GM12878 (cell line): ENCODE measurements at regions not wholly inside any gene's neighbourhood (a gene's known extent, or its start where the extent isn't known, plus 50 kb on each side); places are given as distances from the start of the nearest gene placed in this dataset.

ENCODE experiments used
- ATAC-seq: fragments of 200-7000 bp; cut with Tn5 transposase; 3 replicates; pipeline ENCODE4 v1.9.1; 2020; ENCODE audit warnings: mild to moderate bottlenecking, moderate library complexity
- BruUV-seq: library from RNA; stranded (reverse); fragments of 400-500 nt; replicated peaks from 2 replicates; lab custom pipeline; 2021; lab: Mats Ljungman, UMichigan
- CTCF ChIA-PET: fragments of 300-600 bp; sonication (Branson Sonifier 250); formaldehyde crosslinking; extraction: SDS; loops from one replicate; lab custom pipeline; 2021; ENCODE audit warnings: inconsistent platforms; lab: Yijun Ruan, JAX
- POLR2A ChIA-PET: fragments of 350-600 bp; formaldehyde crosslinking; extraction: SDS; loops from one replicate; lab custom pipeline; 2021; ENCODE audit warnings: inconsistent platforms; lab: Charles Lee
- RAD21 ChIA-PET: fragments of 300-600 bp; sonication (Branson Sonifier 250); formaldehyde crosslinking; loops from one replicate; lab custom pipeline; 2023; ENCODE audit warnings: antibody characterized with exemption; ENCODE audit not compliant: unreplicated experiment; lab: Charles Lee
- SMC1A ChIA-PET: fragments of 300-600 bp; sonication (Branson Sonifier 250); formaldehyde crosslinking; loops from one replicate; lab custom pipeline; 2023; ENCODE audit not compliant: unreplicated experiment, uncharacterized antibody; lab: Charles Lee
- DNase-seq: peaks from one replicate; pipeline ENCODE4 v3.0.0-alpha.2; 2011; ENCODE audit warnings: low read depth, low spot score
- FAIRE-seq: peaks from 3 replicates; lab custom pipeline; 2011; peaks lifted over from hg19 to GRCh38; lab: Jason Lieb, UNC
- H2AFZ ChIP-seq: 2 replicates; pipeline ENCODE4 v1.6.0; 2011; ENCODE audit warnings: low read depth, low read length, control low read depth; ENCODE audit not compliant: control insufficient read depth
- H3K27ac ChIP-seq: 2 replicates; pipeline ENCODE4 v1.5.1; 2011; ENCODE audit warnings: control low read depth; ENCODE audit not compliant: control insufficient read depth, insufficient read depth
- H3K27me3 ChIP-seq, 2 experiments: replicated peaks in 1 of 2; 2 replicates each; pipeline versions ENCODE4 v1.6.0 to v1.6.1; 2011; ENCODE audit warnings: low read length in 1 of 2; ENCODE audit not compliant: control insufficient read depth in 2 of 2, insufficient read depth in 2 of 2
- H3K36me3 ChIP-seq, 2 experiments: 2 replicates each; pipeline ENCODE4 v1.5.1; 2011; ENCODE audit warnings: low read length in 1 of 2; ENCODE audit not compliant: control insufficient read depth in 2 of 2, insufficient read depth in 2 of 2
- H3K4me1 ChIP-seq: 2 replicates; pipeline ENCODE4 v1.6.1; 2011; ENCODE audit warnings: mild to moderate bottlenecking, low read length, moderate library complexity, mixed read lengths; ENCODE audit not compliant: control insufficient read depth, insufficient read depth
- H3K4me2 ChIP-seq: 2 replicates; pipeline ENCODE4 v1.6.0; 2011; ENCODE audit warnings: control low read depth; ENCODE audit not compliant: control insufficient read depth, insufficient read depth
- H3K4me3 ChIP-seq: fragments of 200-600 bp; sonication (generic); 2 replicates; pipeline ENCODE4 v1.5.1; 2016
- H3K79me2 ChIP-seq: 2 replicates; pipeline ENCODE4 v1.6.0; 2011; ENCODE audit warnings: low read length; ENCODE audit not compliant: control insufficient read depth, insufficient read depth
- H3K9ac ChIP-seq: 2 replicates; pipeline ENCODE4 v1.8.0; 2011; ENCODE audit warnings: low read length, control low read depth, mixed read lengths; ENCODE audit not compliant: control insufficient read depth, insufficient read depth
- H3K9me3 ChIP-seq: replicated peaks from 3 replicates; pipeline ENCODE4 v1.5.1; 2011; ENCODE audit warnings: mild to moderate bottlenecking, low read length; ENCODE audit not compliant: control insufficient read depth, insufficient read depth
- H4K20me1 ChIP-seq: 2 replicates; pipeline ENCODE4 v1.6.0; 2011; ENCODE audit not compliant: control insufficient read depth, insufficient read depth
- BACH1 ChIP-seq: fragments of 450-650 bp; IDR thresholded peaks from 2 replicates; pipeline ENCODE4 v1.6.1; 2017; ENCODE audit warnings: mild to moderate bottlenecking, borderline replicate concordance
- CBX5 ChIP-seq: sonication (generic); IDR thresholded peaks from 2 replicates; pipeline ENCODE4 v1.6.1; 2016; ENCODE audit warnings: low read depth, moderate library complexity, mild to moderate bottlenecking, inconsistent platforms
- DPF2 ChIP-seq: fragments of 450-650 bp; IDR thresholded peaks from 2 replicates; pipeline ENCODE4 v1.6.1; 2017; ENCODE audit warnings: mild to moderate bottlenecking
- ETV6 ChIP-seq, 2 experiments: fragments of 450-650 bp in 1 of 2; IDR thresholded peaks in 1 of 2; conservative IDR thresholded peaks in 1 of 2; 2 replicates each; pipeline ENCODE4 v1.6.1; 2014; ENCODE audit warnings: antibody characterized with exemption in 1 of 2, borderline replicate concordance in 1 of 2, low read depth in 1 of 2, mild to moderate bottlenecking in 1 of 2, moderate library complexity in 1 of 2
- MTA3 ChIP-seq: IDR thresholded peaks from 2 replicates; pipeline ENCODE4 v1.6.1; 2012; ENCODE audit warnings: low read length, inconsistent platforms, borderline replicate concordance
- RAD21 ChIP-seq: IDR thresholded peaks from 2 replicates; pipeline ENCODE4 v1.6.1; 2011; ENCODE audit warnings: mild to moderate bottlenecking, low read depth, low read length, moderate library complexity; ENCODE audit not compliant: insufficient read depth
- YBX1 ChIP-seq: fragments of 450-650 bp; IDR thresholded peaks from 2 replicates; pipeline ENCODE4 v1.6.1; 2016; ENCODE audit warnings: antibody characterized with exemption
- ZNF622 ChIP-seq: fragments of 450-650 bp; IDR thresholded peaks from 2 replicates; pipeline ENCODE4 v1.6.1; 2017; ENCODE audit warnings: mild to moderate bottlenecking, inconsistent platforms
- ZSCAN29 ChIP-seq: fragments of 450-650 bp; IDR thresholded peaks from 2 replicates; pipeline ENCODE4 v1.6.1; 2017; ENCODE audit warnings: mild to moderate bottlenecking, moderate library complexity
- WGBS: methylation state at CpG from one replicate; pipeline ENCODE4 v1.1.6; 2016; ENCODE audit warnings: low lambda C conversion rate; ENCODE audit not compliant: insufficient replicate concordance, insufficient coverage; ENCODE audit errors: missing lambda C conversion rate; 5-methylcytosine and 5-hydroxymethylcytosine counted together
- in situ Hi-C: fragments of 300-500 bp; cut with MboI; formaldehyde crosslinking; loops from 9 replicates; pipeline ENCODE4 v1.14.3; 2018; ENCODE audit warnings: mixed read lengths
- intact Hi-C: fragments of 100-400 bp; cut with micrococcal nuclease; formaldehyde crosslinking; loops from one replicate; pipeline ENCODE4 v1.14.2; 2022; ENCODE audit not compliant: unreplicated experiment
- TF ChIP-seq, protein P1 (sequence below): IDR thresholded peaks from 2 replicates; pipeline ENCODE4 v1.6.1; 2012; ENCODE audit warnings: improper control_type of control experiment, low read depth, low read length; ENCODE audit not compliant: insufficient replicate concordance
- TF ChIP-seq, protein P2 (sequence below): IDR thresholded peaks from 2 replicates; pipeline ENCODE4 v1.6.1; 2011; ENCODE audit warnings: borderline replicate concordance, low read depth, mild to moderate bottlenecking, moderate library complexity, mixed read lengths, low read length; ENCODE audit not compliant: insufficient read depth; ENCODE audit errors: extremely low read length
- TF ChIP-seq, protein P3 (sequence below): IDR thresholded peaks from 2 replicates; pipeline ENCODE4 v1.6.1; 2011; ENCODE audit warnings: low read depth, low read length, improper control_type of control experiment, borderline replicate concordance
- TF ChIP-seq, protein P4 (sequence below): fragments of 450-650 bp; IDR thresholded peaks from 2 replicates; pipeline ENCODE4 v1.6.1; 2017; ENCODE audit warnings: antibody characterized with exemption, mild to moderate bottlenecking, moderate library complexity

GRCh38 chr20:61135266-61135665, 116.8 kb upstream of the CDH4 start:
- intact Hi-C loops (no loop called here), in situ Hi-C loops (no loop called here)
- Histone ChIP-seq H3K9ac (no peak overlapping the region), H3K79me2 (no peaks in the 10 kb centered on the region), H3K27me3 (no peaks in the 10 kb centered on the region), H4K20me1 (no peaks in the 10 kb centered on the region), H3K36me3 (no peaks in the 10 kb centered on the region), H3K27ac (no peak overlapping the region), H3K4me2 (no peak overlapping the region), H3K4me3 (no peak overlapping the region), H2AFZ (no peak overlapping the region), H3K9me3 (no peaks in the 10 kb centered on the region), H3K4me1 (no peaks in the 10 kb centered on the region)
- BruUV-seq = no TSS peak
- CTCF ChIA-PET = no interaction called here
- ATAC-seq (no peak), DNase-seq (no peak), FAIRE-seq (no peak)
- RAD21 ChIA-PET = no interaction called here
- POLR2A ChIA-PET = no interaction called here
- SMC1A ChIA-PET = no interaction called here
- no peak for TF ChIP-seq RAD21
- TF ChIP-seq, protein P1, sequence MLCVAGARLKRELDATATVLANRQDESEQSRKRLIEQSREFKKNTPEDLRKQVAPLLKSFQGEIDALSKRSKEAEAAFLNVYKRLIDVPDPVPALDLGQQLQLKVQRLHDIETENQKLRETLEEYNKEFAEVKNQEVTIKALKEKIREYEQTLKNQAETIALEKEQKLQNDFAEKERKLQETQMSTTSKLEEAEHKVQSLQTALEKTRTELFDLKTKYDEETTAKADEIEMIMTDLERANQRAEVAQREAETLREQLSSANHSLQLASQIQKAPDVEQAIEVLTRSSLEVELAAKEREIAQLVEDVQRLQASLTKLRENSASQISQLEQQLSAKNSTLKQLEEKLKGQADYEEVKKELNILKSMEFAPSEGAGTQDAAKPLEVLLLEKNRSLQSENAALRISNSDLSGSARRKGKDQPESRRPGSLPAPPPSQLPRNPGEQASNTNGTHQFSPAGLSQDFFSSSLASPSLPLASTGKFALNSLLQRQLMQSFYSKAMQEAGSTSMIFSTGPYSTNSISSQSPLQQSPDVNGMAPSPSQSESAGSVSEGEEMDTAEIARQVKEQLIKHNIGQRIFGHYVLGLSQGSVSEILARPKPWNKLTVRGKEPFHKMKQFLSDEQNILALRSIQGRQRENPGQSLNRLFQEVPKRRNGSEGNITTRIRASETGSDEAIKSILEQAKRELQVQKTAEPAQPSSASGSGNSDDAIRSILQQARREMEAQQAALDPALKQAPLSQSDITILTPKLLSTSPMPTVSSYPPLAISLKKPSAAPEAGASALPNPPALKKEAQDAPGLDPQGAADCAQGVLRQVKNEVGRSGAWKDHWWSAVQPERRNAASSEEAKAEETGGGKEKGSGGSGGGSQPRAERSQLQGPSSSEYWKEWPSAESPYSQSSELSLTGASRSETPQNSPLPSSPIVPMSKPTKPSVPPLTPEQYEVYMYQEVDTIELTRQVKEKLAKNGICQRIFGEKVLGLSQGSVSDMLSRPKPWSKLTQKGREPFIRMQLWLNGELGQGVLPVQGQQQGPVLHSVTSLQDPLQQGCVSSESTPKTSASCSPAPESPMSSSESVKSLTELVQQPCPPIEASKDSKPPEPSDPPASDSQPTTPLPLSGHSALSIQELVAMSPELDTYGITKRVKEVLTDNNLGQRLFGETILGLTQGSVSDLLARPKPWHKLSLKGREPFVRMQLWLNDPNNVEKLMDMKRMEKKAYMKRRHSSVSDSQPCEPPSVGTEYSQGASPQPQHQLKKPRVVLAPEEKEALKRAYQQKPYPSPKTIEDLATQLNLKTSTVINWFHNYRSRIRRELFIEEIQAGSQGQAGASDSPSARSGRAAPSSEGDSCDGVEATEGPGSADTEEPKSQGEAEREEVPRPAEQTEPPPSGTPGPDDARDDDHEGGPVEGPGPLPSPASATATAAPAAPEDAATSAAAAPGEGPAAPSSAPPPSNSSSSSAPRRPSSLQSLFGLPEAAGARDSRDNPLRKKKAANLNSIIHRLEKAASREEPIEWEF = no peak
- no peak for TF ChIP-seq CBX5
- no peak for TF ChIP-seq ZNF622
- TF ChIP-seq, protein P2, sequence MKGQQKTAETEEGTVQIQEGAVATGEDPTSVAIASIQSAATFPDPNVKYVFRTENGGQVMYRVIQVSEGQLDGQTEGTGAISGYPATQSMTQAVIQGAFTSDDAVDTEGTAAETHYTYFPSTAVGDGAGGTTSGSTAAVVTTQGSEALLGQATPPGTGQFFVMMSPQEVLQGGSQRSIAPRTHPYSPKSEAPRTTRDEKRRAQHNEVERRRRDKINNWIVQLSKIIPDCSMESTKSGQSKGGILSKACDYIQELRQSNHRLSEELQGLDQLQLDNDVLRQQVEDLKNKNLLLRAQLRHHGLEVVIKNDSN = no peak
- TF ChIP-seq BACH1 = no peak
- TF ChIP-seq DPF2 = no peak
- TF ChIP-seq ETV6 (conservative IDR thresholded peaks at IDR 0.05 in 1 of 2, IDR thresholded peaks at IDR 0.05 in 1 of 2; ENCODE audit: borderline replicate concordance in 1 of 2, low read depth in 1 of 2) = no peak
- TF ChIP-seq, protein P3, sequence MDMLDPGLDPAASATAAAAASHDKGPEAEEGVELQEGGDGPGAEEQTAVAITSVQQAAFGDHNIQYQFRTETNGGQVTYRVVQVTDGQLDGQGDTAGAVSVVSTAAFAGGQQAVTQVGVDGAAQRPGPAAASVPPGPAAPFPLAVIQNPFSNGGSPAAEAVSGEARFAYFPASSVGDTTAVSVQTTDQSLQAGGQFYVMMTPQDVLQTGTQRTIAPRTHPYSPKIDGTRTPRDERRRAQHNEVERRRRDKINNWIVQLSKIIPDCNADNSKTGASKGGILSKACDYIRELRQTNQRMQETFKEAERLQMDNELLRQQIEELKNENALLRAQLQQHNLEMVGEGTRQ = no peak
- TF ChIP-seq MTA3 = no peak
- TF ChIP-seq, protein P4, sequence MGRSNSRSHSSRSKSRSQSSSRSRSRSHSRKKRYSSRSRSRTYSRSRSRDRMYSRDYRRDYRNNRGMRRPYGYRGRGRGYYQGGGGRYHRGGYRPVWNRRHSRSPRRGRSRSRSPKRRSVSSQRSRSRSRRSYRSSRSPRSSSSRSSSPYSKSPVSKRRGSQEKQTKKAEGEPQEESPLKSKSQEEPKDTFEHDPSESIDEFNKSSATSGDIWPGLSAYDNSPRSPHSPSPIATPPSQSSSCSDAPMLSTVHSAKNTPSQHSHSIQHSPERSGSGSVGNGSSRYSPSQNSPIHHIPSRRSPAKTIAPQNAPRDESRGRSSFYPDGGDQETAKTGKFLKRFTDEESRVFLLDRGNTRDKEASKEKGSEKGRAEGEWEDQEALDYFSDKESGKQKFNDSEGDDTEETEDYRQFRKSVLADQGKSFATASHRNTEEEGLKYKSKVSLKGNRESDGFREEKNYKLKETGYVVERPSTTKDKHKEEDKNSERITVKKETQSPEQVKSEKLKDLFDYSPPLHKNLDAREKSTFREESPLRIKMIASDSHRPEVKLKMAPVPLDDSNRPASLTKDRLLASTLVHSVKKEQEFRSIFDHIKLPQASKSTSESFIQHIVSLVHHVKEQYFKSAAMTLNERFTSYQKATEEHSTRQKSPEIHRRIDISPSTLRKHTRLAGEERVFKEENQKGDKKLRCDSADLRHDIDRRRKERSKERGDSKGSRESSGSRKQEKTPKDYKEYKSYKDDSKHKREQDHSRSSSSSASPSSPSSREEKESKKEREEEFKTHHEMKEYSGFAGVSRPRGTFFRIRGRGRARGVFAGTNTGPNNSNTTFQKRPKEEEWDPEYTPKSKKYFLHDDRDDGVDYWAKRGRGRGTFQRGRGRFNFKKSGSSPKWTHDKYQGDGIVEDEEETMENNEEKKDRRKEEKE = no peak
- TF ChIP-seq ZSCAN29 = no peak
- TF ChIP-seq YBX1 = no peak
- WGBS = 46% methylated on average over 11 of the region's 11 CpGs
